ENCODE measurements at regions not wholly inside any gene's neighbourhood (a gene's known extent, or its start where the extent isn't known, plus 50 kb on each side); places are given as distances from the start of the nearest gene placed in this dataset.

DNA sequence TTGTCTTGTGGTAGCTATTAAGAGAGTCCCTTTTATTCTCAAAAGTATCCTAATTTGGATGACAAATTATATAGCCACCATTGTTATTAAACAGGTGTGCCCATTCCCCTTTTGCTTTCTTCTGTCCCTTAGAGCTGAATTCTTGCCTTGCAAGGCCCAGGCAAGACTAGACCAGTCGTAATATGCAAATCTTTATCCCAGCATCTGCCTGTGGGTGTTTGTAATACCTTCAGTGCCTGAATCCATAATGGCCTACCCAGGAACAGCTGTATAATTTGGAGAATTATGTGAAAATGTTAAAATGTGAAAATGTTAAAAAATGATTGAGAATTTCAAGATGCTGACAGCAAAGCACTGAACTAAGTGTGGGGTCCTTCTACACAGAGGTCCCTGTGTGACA lies 403.0 kb upstream of the RBMS3 start:
- TF ChIP-seq CTCF (IDR thresholded peaks at IDR 0.05) = no peak
- TF ChIP-seq EZH2 (IDR thresholded peaks at IDR 0.05) = no peak
